Testis (tissue), 2 donors: ENCODE measurements at regions not wholly inside any gene's neighbourhood (a gene's known extent, or its start where the extent isn't known, plus 50 kb on each side); places are given as distances from the start of the nearest gene placed in this dataset.

Experiments used
- DNase-seq: peaks from one replicate; pipeline ENCODE4 v3.0.0-alpha.2; 2019
- H3K27ac ChIP-seq, 2 donors: fragments of 200-600 bp; sonication (generic); one replicate each; pipeline ENCODE4 v1.5.1; 2019
- H3K27me3 ChIP-seq: fragments of 200-600 bp; sonication (generic); one replicate; pipeline ENCODE4 v1.5.1; 2019
- H3K36me3 ChIP-seq: fragments of 200-600 bp; sonication (generic); one replicate; pipeline ENCODE4 v1.5.1; 2017; ENCODE audit warnings: low read depth; ENCODE audit errors: missing control alignments
- H3K4me1 ChIP-seq: fragments of 200-600 bp; sonication (generic); one replicate; pipeline ENCODE4 v1.5.1; 2019
- H3K4me3 ChIP-seq, 2 donors: fragments of 200-600 bp; sonication (generic); one replicate each; pipeline ENCODE4 v1.5.1; 2017 to 2019
- H3K9me3 ChIP-seq: fragments of 200-600 bp; sonication (generic); one replicate; pipeline ENCODE4 v1.5.1; 2017
- CTCF ChIP-seq, 3 experiments: fragments of 450-650 bp in 2 of 3; fragments of 200-600 bp in 1 of 3; sonication (generic) in 1 of 3; IDR thresholded peaks; one replicate each; pipeline ENCODE4 v1.5.1; 2016 to 2019; ENCODE audit warnings: antibody characterized with exemption in 3 of 3, mild to moderate bottlenecking in 2 of 3, moderate library complexity in 1 of 3
- POLR2A ChIP-seq: fragments of 450-650 bp; IDR thresholded peaks from one replicate; pipeline ENCODE4 v1.6.1; 2017; ENCODE audit warnings: antibody characterized with exemption, mild to moderate bottlenecking, moderate library complexity
- WGBS, 2 donors: methylation state at CpG; one replicate each; pipeline ENCODE4 v1.1.5; 2018; 5-methylcytosine and 5-hydroxymethylcytosine counted together
- intact Hi-C: fragments of 100-400 bp; cut with DNase I; formaldehyde crosslinking; loops from one replicate; pipeline ENCODE4 v1.15.1; 2023; ENCODE audit warnings: low total_unique reads

GRCh38 chr2:184463102-184463865 lies 135.0 kb upstream of the ZNF804A start:
- no peak overlapping the region for H3K27ac ChIP-seq
- no peak for DNase-seq
- no peaks in the 10 kb centered on the region for H3K9me3 ChIP-seq
- H3K4me1 ChIP-seq: no peaks in the 10 kb centered on the region
- no peak for TF ChIP-seq CTCF (IDR thresholded peaks at IDR 0.05)
- no peak for TF ChIP-seq POLR2A
- no peaks in the 10 kb centered on the region for H3K36me3 ChIP-seq
- WGBS, 2 donors: 66 to 77% methylated on average over 4 of the region's 4 CpGs
- no peaks in the 10 kb centered on the region for H3K27me3 ChIP-seq
- intact Hi-C loops: no loop called here
- H3K4me3 ChIP-seq: no peak overlapping the region

- H3K27ac ChIP-seq: no peak overlapping the region
- no peak for DNase-seq
- no peak overlapping the region for H3K4me3 ChIP-seq
- no peaks in the 10 kb centered on the region for H3K36me3 ChIP-seq
- H3K27me3 ChIP-seq: no peaks in the 10 kb centered on the region
- no peak for TF ChIP-seq CTCF (IDR thresholded peaks at IDR 0.05)
- TF ChIP-seq POLR2A: no peak
- 81 to 94% methylated on average over 1 of the region's 1 CpG for WGBS, 2 donors
- intact Hi-C loops: no loop called here
- no peaks in the 10 kb centered on the region for H3K4me1 ChIP-seq
- no peaks in the 10 kb centered on the region for H3K9me3 ChIP-seq
Measured at GRCh38 chr2:184463866-184464248, 134.5 kb upstream of the ZNF804A start.

GRCh38 chr2:184468826-184469225 lies 129.5 kb upstream of the ZNF804A start:
- Histone ChIP-seq H3K27ac (no peak overlapping the region), H3K36me3 (no peaks in the 10 kb centered on the region), H3K9me3 (no peaks in the 10 kb centered on the region), H3K27me3 (no peaks in the 10 kb centered on the region), H3K4me3 (no peak overlapping the region), H3K4me1 (no peaks in the 10 kb centered on the region)
- DNase-seq: no peak
- TF ChIP-seq CTCF (IDR thresholded peaks at IDR 0.05) (no peak), POLR2A (no peak)
- intact Hi-C loops: no loop called here
- 52 to 74% methylated on average over 3 of the region's 3 CpGs for WGBS, 2 donors

GRCh38 chr2:184472481-184472880 lies 125.8 kb upstream of the ZNF804A start:
- Histone ChIP-seq H3K27me3 (no peaks in the 10 kb centered on the region), H3K4me1 (no peaks in the 10 kb centered on the region), H3K4me3 (no peak overlapping the region), H3K9me3 (no peaks in the 10 kb centered on the region), H3K36me3 (no peaks in the 10 kb centered on the region), H3K27ac (no peak overlapping the region)
- intact Hi-C loops: no loop called here
- 90 to 94% methylated on average over 1 of the region's 1 CpG for WGBS, 2 donors
- TF ChIP-seq CTCF (IDR thresholded peaks at IDR 0.05) (no peak), POLR2A (no peak)
- no peak for DNase-seq

- intact Hi-C loops: no loop called here
- Histone ChIP-seq H3K27me3 (no peaks in the 10 kb centered on the region), H3K27ac (no peak overlapping the region), H3K9me3 (no peaks in the 10 kb centered on the region), H3K4me3 (no peak overlapping the region), H3K4me1 (no peaks in the 10 kb centered on the region), H3K36me3 (no peaks in the 10 kb centered on the region)
- no peak for DNase-seq
- 50 to 68% methylated on average over 1 of the region's 1 CpG for WGBS, 2 donors
- TF ChIP-seq POLR2A (no peak), CTCF (IDR thresholded peaks at IDR 0.05) (no peak)
Measured at GRCh38 chr2:184481865-184482264, 116.5 kb upstream of the ZNF804A start.
